Choroid plexus epithelial cell (primary cell): ENCODE measurements at regions not wholly inside any gene's neighbourhood (a gene's known extent, or its start where the extent isn't known, plus 50 kb on each side); places are given as distances from the start of the nearest gene placed in this dataset.
"Not testable (repeated sequence)": the region's sequence is repeated elsewhere in the genome, so short reads cannot be mapped to it uniquely, and the experiment has no call there.

ENCODE experiments used
- DNase-seq: peaks from one replicate; pipeline ENCODE4 v3.0.0-alpha.2; 2010; ENCODE audit warnings: low read depth
- H3K4me3 ChIP-seq: 2 replicates; pipeline ENCODE4 v1.5.1; 2011; ENCODE audit warnings: low read depth, mild to moderate bottlenecking, control low read depth, low read length, moderate library complexity
- CTCF ChIP-seq: conservative IDR thresholded peaks from 2 replicates; pipeline ENCODE4 v1.5.1; 2011; ENCODE audit warnings: low read depth, mild to moderate bottlenecking, control low read depth, inconsistent platforms, low read length, moderate library complexity

DNA sequence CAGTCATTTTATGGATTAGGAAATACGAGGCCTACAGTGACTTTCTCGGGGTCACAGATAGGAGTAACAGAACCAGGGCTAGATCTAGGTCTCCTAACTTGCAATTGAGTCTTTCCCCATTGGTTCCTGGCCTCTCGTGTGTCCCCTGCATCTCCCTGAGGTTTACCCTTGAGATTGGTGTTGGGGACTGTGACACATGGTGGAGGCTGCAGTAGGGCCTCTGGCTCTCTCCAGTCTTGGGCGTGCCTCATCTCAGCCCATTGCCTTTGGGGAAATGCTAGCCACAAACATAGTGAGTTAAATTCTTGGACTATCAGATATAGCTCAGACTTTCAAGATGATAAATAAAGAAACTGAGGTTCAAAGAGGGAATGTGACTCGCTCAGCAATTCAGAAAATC lies 212.1 kb downstream of the KCNRG start:
- TF ChIP-seq CTCF, result no peak
- no peak overlapping the region for H3K4me3 ChIP-seq
- DNase-seq, result no peak

DNA sequence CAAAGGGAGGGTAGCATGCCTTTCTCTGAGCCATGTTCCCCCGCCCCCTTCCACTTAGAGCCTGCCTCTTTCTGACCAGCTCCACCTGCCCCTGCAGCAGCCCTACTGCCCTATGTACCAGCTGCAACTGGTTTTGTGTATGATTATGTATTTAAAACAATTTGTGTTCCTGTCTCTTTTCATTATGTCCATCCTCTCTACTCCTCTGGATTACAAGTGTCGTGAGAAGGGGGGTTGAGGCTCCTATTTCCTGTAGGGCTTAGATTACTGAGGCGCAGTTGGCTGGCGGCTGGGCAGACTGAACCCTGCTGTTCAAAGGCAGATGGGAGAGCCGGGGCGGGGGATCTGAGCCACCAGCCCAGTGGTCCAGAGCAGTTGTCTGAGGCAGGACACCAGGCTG lies 213.3 kb downstream of the KCNRG start:
- TF ChIP-seq CTCF, result no peak
- DNase-seq, result no peak
- no peak overlapping the region for H3K4me3 ChIP-seq

DNA sequence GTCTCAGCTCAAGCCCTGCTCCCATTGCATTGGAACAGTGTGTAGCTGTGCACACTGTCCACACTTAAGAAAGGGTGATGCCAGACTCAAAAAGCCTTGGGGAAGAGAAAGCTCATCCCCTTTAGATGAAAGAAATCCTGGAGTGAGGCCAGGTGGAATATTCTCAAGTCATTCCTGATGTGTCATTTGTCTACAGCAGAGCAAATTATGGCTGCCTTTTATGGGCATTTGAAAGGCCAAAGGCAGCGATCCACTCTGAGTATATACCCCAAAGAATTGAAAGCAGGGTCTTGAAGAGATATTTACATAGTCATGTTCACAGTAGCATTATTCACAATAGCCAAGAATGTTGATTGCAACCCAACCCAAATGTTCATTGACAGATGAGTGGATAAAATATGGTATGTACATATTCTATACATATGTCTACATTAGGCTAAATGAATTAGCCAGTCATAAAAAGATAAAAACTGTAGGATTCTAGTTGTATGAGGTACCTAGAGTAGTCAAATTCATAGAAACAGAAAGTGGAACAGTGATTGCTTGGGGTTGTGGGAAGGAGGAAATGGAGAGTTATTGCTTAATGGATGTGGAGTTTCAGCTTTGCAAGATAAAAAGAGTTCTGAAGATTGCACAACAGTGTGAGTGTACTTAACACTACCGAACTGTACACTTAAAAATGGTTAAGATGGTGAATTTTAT lies 214.9 kb downstream of the KCNRG start:
- peak; percentile 90 for DNase-seq
- no peak overlapping the region for H3K4me3 ChIP-seq
- TF ChIP-seq CTCF, result no peak

- DNase-seq, result no peak
- TF ChIP-seq CTCF, result no peak
- no peak overlapping the region for H3K4me3 ChIP-seq
These were observed 215.4 kb downstream of the KCNRG start for GRCh38 chr13:50230662-50230978.

DNA sequence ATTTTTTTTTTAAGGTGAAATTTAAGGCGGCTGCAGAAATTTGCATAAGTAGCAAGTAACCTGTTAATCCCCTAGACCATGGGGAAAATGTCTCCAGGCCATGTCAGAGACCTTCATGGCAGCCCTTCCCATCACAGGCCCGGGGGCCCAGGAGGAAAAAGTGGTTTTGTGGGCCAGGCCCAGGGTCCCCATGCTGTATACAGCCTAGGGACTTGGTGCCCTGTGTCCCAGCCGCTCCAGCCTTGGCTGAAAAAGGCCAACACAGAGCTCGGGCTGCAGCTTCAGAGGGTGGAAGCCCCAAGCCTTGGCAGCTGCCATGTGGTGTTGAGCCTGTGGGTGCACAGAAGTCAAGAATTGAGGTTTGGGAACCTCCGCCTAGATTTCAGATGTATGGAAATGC lies 218.3 kb downstream of the KCNRG start:
- DNase-seq, H3K4me3 ChIP-seq: not testable (repeated sequence)

DNA sequence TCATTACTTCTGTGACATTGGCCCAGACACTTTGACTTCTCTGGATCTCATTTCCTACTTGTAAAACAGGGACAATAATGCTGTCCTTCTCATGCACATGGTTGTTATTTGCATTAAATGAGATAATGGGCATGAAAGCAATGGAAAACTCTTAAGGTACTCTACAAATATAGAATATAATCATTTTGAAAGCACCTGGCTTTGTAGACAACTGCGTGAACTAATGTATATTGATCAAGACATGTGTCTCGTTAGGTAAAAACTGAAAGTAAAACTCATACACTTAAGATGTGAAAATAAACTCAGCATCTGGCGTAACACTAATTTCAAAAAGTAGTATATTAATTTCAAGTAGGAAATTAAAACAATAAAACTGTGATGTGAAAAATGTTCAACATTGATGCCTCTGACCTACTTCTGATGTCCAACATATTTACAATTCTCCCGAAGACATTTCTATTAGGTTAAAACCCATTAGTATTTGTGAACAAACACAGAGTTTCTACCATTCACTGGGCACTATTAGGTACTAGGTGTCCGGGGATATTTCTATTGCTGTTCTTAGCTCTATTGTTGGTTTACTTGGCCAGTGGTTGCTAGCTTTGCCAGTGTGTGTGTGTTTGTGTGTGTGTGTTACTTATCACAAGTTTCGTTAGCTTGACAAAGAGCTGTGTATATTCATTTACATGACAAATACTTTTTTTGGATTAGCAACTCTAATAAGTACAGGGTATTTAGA lies 220.5 kb downstream of the KCNRG start:
- TF ChIP-seq CTCF, result no peak
- H3K4me3 ChIP-seq, result no peak overlapping the region
- DNase-seq, result no peak

- TF ChIP-seq CTCF, result peak; percentile 17
- no peak overlapping the region for H3K4me3 ChIP-seq
- DNase-seq, result peak; percentile 64
These were observed 221.7 kb downstream of the KCNRG start for GRCh38 chr13:50236898-50237318.
